ENCODE measurements at regions not wholly inside any gene's neighbourhood (a gene's known extent, or its start where the extent isn't known, plus 50 kb on each side); places are given as distances from the start of the nearest gene placed in this dataset.

DNA sequence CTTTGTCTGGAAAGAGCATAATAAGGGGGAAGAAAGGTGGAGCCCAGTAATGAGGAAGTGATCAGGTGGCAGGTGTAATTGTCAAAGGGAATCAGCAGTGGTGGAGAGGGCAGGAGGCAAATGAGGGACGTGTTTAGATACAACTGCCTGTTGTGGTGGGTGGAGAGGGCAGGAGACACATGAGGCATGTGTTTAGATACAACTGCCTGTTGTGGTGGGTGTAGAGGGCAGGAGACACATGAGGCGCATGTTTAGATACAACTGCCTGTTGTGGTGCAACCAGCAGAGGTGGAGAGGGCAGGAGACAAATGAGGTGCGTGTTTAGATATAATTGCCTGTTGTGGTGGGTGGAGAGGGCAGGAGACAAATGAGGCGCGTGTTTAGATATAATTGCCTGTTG is 173.1 kb downstream of the ANKRD30B start:
- no peak for TF ChIP-seq POLR2A (IDR thresholded peaks at IDR 0.05)
- TF ChIP-seq, protein P1, sequence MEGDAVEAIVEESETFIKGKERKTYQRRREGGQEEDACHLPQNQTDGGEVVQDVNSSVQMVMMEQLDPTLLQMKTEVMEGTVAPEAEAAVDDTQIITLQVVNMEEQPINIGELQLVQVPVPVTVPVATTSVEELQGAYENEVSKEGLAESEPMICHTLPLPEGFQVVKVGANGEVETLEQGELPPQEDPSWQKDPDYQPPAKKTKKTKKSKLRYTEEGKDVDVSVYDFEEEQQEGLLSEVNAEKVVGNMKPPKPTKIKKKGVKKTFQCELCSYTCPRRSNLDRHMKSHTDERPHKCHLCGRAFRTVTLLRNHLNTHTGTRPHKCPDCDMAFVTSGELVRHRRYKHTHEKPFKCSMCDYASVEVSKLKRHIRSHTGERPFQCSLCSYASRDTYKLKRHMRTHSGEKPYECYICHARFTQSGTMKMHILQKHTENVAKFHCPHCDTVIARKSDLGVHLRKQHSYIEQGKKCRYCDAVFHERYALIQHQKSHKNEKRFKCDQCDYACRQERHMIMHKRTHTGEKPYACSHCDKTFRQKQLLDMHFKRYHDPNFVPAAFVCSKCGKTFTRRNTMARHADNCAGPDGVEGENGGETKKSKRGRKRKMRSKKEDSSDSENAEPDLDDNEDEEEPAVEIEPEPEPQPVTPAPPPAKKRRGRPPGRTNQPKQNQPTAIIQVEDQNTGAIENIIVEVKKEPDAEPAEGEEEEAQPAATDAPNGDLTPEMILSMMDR (IDR thresholded peaks at IDR 0.05): no peak

All from breast epithelium (tissue), 3 donors.